C4-2B (cell line): ENCODE measurements at regions not wholly inside any gene's neighbourhood (a gene's known extent, or its start where the extent isn't known, plus 50 kb on each side); places are given as distances from the start of the nearest gene placed in this dataset.

Source experiments
- CTCF ChIP-seq: fragments of 450-650 bp; conservative IDR thresholded peaks from 2 replicates; pipeline ENCODE4 v1.5.1; 2017; ENCODE audit warnings: mild to moderate bottlenecking
- ZFX ChIP-seq: fragments of 450-650 bp; IDR thresholded peaks from 2 replicates; pipeline ENCODE4 v1.6.1; 2017

- TF ChIP-seq CTCF: no peak
- TF ChIP-seq ZFX: no peak
These were observed 384.9 kb downstream of the CENPC start for GRCh38 chr4:67160394-67160793.
